ENCODE measurements at regions not wholly inside any gene's neighbourhood (a gene's known extent, or its start where the extent isn't known, plus 50 kb on each side); places are given as distances from the start of the nearest gene placed in this dataset.

- H3K27me3 Mint-ChIP-seq (ENCODE audit: low read depth in 3 of 3), result peaks cover 6 to 8% (median 7%) of the 10 kb centered on the region in 3 donors
- H3K9me3 Mint-ChIP-seq, result no peaks in the 10 kb centered on the region
- no peak for DNase-seq
- H3K4me3 Mint-ChIP-seq, result no peak overlapping the region
- H3K36me3 Mint-ChIP-seq, result no peaks in the 10 kb centered on the region
- peaks cover 0 to 7% of the 10 kb centered on the region in 2 donors for H3K4me1 Mint-ChIP-seq
- no peak overlapping the region for H3K27ac Mint-ChIP-seq
Measured at GRCh38 chr2:41949883-41950665, 97.7 kb upstream of the PKDCC start.

- Mint-ChIP-seq H3K36me3 (no peaks in the 10 kb centered on the region), H3K9me3 (no peaks in the 10 kb centered on the region), H3K27ac (no peak overlapping the region), H3K4me3 (no peak overlapping the region), H3K27me3 (ENCODE audit: low read depth in 3 of 3) (peaks cover 5 to 8% (median 7%) of the 10 kb centered on the region in 3 donors), H3K4me1 (peaks cover 0 to 7% of the 10 kb centered on the region in 2 donors)
- DNase-seq, result no peak
Measured at GRCh38 chr2:41950666-41950960, 97.2 kb upstream of the PKDCC start.

- no peaks in the 10 kb centered on the region for H3K9me3 Mint-ChIP-seq
- H3K4me3 Mint-ChIP-seq, result no peak overlapping the region
- peaks cover 2 to 5% (median 3%) of the 10 kb centered on the region in 3 donors for H3K27me3 Mint-ChIP-seq (ENCODE audit: low read depth in 3 of 3)
- no peak for DNase-seq
- H3K27ac Mint-ChIP-seq, result no peak overlapping the region
- H3K36me3 Mint-ChIP-seq, result no peaks in the 10 kb centered on the region
- H3K4me1 Mint-ChIP-seq, result peaks cover 0 to 7% of the 10 kb centered on the region in 2 donors
Measured at GRCh38 chr2:41954304-41955291, 93.2 kb upstream of the PKDCC start.

- peaks cover 0 to 7% of the 10 kb centered on the region in 2 donors for H3K4me1 Mint-ChIP-seq
- no peak overlapping the region for H3K27ac Mint-ChIP-seq
- H3K36me3 Mint-ChIP-seq, result no peaks in the 10 kb centered on the region
- DNase-seq, result no peak
- no peaks in the 10 kb centered on the region for H3K9me3 Mint-ChIP-seq
- no peak overlapping the region for H3K4me3 Mint-ChIP-seq
- peaks cover 3 to 5% (median 4%) of the 10 kb centered on the region in 3 donors for H3K27me3 Mint-ChIP-seq (ENCODE audit: low read depth in 3 of 3)
Measured at GRCh38 chr2:41955316-41956043, 92.3 kb upstream of the PKDCC start.

GRCh38 chr2:41957431-41957830 lies 90.4 kb upstream of the PKDCC start:
- Mint-ChIP-seq H3K4me1 (peaks cover 0 to 7% of the 10 kb centered on the region in 2 donors), H3K36me3 (no peaks in the 10 kb centered on the region), H3K27ac (no peak overlapping the region), H3K27me3 (ENCODE audit: low read depth in 3 of 3) (peaks cover 3 to 7% (median 4%) of the 10 kb centered on the region in 3 donors), H3K4me3 (no peak overlapping the region), H3K9me3 (no peaks in the 10 kb centered on the region)
- no peak for DNase-seq

- H3K4me3 Mint-ChIP-seq, result no peak overlapping the region
- no peak for DNase-seq
- H3K36me3 Mint-ChIP-seq, result no peaks in the 10 kb centered on the region
- peaks cover 0 to 7% of the 10 kb centered on the region in 2 donors for H3K4me1 Mint-ChIP-seq
- no peak overlapping the region for H3K27ac Mint-ChIP-seq
- no peaks in the 10 kb centered on the region for H3K9me3 Mint-ChIP-seq
- peaks cover 2 to 6% (median 4%) of the 10 kb centered on the region in 3 donors for H3K27me3 Mint-ChIP-seq (ENCODE audit: low read depth in 3 of 3)
Measured at GRCh38 chr2:41958251-41958650, 89.6 kb upstream of the PKDCC start.

- H3K9me3 Mint-ChIP-seq, result no peaks in the 10 kb centered on the region
- no peaks in the 10 kb centered on the region for H3K36me3 Mint-ChIP-seq
- H3K4me1 Mint-ChIP-seq, result peaks cover 0 to 2% of the 10 kb centered on the region in 2 donors
- H3K27ac Mint-ChIP-seq, result no peak overlapping the region
- H3K4me3 Mint-ChIP-seq, result no peak overlapping the region
- H3K27me3 Mint-ChIP-seq (ENCODE audit: low read depth in 3 of 3), result peaks cover 2 to 6% (median 2%) of the 10 kb centered on the region in 3 donors
- no peak for DNase-seq
Measured at GRCh38 chr2:41958775-41959174, 89.0 kb upstream of the PKDCC start.

- peaks cover 2 to 6% (median 2%) of the 10 kb centered on the region in 3 donors for H3K27me3 Mint-ChIP-seq (ENCODE audit: low read depth in 3 of 3)
- DNase-seq, result no peak
- no peaks in the 10 kb centered on the region for H3K4me1 Mint-ChIP-seq
- no peak overlapping the region for H3K4me3 Mint-ChIP-seq
- H3K27ac Mint-ChIP-seq, result no peak overlapping the region
- H3K9me3 Mint-ChIP-seq, result no peaks in the 10 kb centered on the region
- H3K36me3 Mint-ChIP-seq, result no peaks in the 10 kb centered on the region
Measured at GRCh38 chr2:41959760-41960159, 88.1 kb upstream of the PKDCC start.

- Mint-ChIP-seq H3K27me3 (ENCODE audit: low read depth in 3 of 3) (peaks cover 3 to 13% (median 4%) of the 10 kb centered on the region in 3 donors), H3K36me3 (no peaks in the 10 kb centered on the region), H3K27ac (no peak overlapping the region), H3K4me3 (no peak overlapping the region), H3K9me3 (no peaks in the 10 kb centered on the region), H3K4me1 (peaks cover 3 to 6% of the 10 kb centered on the region in 2 donors)
- DNase-seq, result no peak
Measured at GRCh38 chr2:41962922-41963622, 84.7 kb upstream of the PKDCC start.

GRCh38 chr2:41963661-41964525 lies 83.9 kb upstream of the PKDCC start:
- Mint-ChIP-seq H3K4me1 (peaks cover 3 to 6% of the 10 kb centered on the region in 2 donors), H3K27me3 (ENCODE audit: low read depth in 3 of 3) (peaks cover 3 to 13% (median 5%) of the 10 kb centered on the region in 3 donors), H3K27ac (peak overlapping the region in 1 of 6 donors; percentile 13), H3K4me3 (no peak overlapping the region), H3K9me3 (no peaks in the 10 kb centered on the region), H3K36me3 (no peaks in the 10 kb centered on the region)
- DNase-seq, result no peak

GRCh38 chr2:41965173-41965908 lies 82.5 kb upstream of the PKDCC start:
- no peaks in the 10 kb centered on the region for H3K9me3 Mint-ChIP-seq
- H3K27me3 Mint-ChIP-seq (ENCODE audit: low read depth in 3 of 3), result peaks cover 3 to 13% (median 5%) of the 10 kb centered on the region in 3 donors
- peaks cover 3 to 6% of the 10 kb centered on the region in 2 donors for H3K4me1 Mint-ChIP-seq
- no peak for DNase-seq
- H3K4me3 Mint-ChIP-seq, result no peak overlapping the region
- H3K36me3 Mint-ChIP-seq, result no peaks in the 10 kb centered on the region
- H3K27ac Mint-ChIP-seq, result no peak overlapping the region

- H3K4me3 Mint-ChIP-seq, result no peak overlapping the region
- DNase-seq, result no peak
- H3K9me3 Mint-ChIP-seq, result no peaks in the 10 kb centered on the region
- H3K27ac Mint-ChIP-seq, result peak overlapping the region in 1 of 6 donors; percentile 16
- peaks cover 3 to 11% (median 5%) of the 10 kb centered on the region in 3 donors for H3K27me3 Mint-ChIP-seq (ENCODE audit: low read depth in 3 of 3)
- H3K4me1 Mint-ChIP-seq, result peaks cover 3 to 6% of the 10 kb centered on the region in 2 donors
- no peaks in the 10 kb centered on the region for H3K36me3 Mint-ChIP-seq
Measured at GRCh38 chr2:41965909-41966295, 81.9 kb upstream of the PKDCC start.

Measured in immature natural killer cell (primary cell).